ENCODE measurements at regions not wholly inside any gene's neighbourhood (a gene's known extent, or its start where the extent isn't known, plus 50 kb on each side); places are given as distances from the start of the nearest gene placed in this dataset.
"Not testable (repeated sequence)": the region's sequence is repeated elsewhere in the genome, so short reads cannot be mapped to it uniquely, and the experiment has no call there.

DNA sequence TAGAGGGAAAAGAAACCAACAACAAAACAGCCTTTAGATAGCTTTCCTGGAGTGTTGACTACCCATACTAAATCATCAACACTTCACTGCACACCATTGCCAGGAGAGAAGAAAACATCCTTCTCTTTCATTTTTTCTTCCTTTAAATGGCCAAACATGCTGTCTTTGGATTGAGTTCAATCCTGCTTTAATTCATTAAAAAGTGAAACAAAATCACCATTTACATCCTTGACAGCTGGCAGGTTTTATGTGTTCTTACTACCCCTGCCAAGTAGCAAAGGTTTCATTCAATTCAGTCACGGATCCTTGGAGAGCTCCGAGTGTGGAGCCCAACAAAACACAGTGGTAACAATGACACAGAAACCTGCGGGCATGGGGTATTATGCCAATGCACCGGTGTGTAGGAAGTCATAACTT, 568.3 kb downstream of the ANKRD50 start:
- no peak for DNase-seq

DNA sequence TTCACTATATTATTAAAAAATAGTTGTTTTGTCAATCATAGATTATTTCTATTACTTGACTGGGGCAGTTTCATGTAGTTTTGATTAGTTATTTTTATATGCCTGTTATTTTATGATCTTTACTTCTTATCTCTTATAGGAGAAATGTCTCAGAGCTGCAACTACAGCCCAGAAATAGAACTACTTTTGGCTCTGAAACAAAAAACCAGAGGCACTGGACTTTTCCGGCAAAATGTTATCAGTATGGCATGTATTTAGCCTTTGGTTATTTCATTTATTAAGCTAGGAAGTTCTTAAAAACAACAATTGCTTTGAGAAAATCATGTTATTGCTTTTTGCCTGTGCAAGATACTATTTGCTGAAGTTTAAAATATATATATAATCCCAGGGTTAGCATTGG, 566.5 kb downstream of the ANKRD50 start:
- DNase-seq: no peak

DNA sequence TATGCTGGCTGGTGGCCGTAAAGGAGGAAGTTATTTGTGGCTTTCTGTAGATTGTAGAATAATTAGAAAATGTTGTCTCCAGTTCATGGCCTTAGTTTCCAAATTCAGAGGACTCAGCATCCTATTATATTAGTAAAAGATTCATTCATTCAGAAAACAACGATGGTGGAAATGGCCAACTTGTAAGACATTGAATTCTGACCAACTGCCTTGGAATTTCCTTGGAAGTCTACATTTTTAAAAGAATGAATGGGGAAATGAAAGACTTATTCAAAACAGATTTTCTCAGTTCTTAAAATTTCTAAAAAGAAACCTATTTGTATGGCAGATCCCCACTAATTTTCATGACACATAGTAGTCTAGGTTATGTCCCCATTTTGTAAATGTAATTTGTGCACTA, 561.5 kb downstream of the ANKRD50 start:
- no peak for DNase-seq

DNA sequence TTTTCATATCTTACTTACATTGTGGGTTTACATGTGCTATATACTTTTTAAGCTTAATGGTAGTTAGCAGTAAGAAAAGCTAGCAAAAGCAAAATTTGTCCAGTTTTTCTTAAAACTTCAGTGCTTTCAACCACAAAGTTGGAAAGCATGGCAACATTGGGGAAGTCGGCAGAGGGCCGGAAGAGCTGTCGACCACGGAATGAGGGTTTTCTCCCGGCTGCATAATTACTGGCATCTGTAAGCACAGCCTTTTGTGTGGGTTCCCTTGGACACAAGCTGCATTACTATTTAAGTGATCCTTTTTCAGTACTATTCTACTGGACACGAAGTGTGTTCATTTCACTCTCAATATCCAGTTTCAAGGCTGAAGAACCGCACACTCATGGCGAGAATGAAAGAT, 560.4 kb downstream of the ANKRD50 start:
- DNase-seq: no peak

DNA sequence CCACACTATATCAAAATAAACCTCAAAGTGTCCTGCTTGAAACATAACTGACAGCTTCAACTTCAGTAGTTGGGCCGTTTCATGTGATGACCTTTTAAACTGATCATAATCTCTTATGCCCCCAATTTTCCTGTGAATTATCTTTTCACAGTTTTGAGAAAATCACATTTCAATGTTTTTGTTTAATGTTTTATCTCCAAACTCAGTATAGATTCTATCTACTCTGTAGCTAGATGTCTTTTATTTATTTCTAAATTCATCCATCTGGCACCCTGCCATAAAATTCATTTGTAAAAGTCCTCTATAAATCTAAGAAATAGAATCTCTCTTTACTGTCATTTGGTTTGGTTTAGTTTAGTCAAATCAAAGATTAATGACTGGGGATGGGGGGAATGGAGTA, 557.3 kb downstream of the ANKRD50 start:
- no peak for DNase-seq

DNA sequence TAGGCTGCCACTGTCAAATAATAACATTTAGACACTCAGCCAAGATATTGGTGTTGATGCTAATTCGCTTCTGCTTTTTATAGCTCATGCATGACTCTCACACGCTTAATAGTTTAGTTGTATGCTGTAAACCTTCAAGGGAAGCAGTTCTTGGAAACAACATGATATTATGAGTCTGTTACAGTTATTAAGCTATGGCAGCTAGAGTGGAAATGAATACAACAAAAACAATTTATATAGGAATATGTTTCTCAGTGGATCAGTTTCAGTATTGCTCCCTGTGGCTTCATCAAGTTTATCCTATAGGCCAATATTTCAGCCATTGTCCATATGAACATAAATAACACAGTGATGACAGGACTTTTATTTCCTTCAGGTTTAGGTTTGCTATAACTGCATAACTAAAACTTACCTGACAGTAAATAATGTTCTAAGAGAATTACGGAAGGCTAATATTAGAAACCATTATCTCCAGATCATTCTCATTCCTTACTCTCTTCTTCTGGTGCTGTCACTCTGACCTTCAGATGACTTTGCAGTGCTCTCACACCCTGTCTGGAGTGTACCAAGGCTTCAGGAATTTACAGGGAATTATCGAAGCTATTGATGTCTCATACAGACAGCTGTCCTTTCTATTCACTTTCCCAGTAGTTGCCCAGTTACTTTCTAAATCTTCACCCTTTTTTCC, 555.0 kb downstream of the ANKRD50 start:
- no peak for DNase-seq

DNA sequence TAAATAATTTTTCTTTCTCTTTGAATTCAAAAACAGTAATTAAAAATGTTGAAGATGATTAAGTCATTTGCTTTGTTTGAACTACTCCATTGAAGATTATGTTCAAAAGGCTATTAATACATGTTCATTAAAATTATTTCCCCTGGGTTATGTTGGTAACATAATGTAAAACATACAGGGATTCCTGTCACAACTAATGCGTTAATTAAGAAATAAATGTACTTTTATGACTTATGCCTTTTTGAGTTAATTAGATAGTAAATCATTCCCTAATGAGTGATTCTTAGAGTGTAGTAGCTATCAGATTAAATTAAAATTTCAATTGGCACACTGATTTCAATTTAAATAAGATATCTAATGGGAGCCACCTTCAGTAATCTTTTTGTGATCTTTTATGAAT, 549.1 kb downstream of the ANKRD50 start:
- no peak for DNase-seq

DNA sequence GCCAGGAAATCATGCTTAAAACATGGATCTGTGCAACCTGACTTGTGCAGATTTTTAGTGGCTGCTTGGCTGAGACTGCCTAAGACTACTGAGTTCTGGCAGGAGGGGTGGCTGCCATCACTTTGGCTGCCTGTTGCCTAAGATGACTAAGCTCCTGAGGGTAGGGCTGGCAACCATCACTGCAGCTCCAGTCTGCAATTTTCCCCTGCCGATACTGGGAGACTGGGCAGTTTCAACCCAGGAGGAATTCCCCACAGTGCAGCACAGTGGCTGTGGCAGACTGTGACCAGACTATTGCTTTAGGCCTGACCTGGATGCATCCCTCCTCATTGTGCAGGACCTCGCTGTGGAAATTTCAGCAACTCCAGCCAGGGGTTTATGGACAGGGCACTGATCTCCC, 544.9 kb downstream of the ANKRD50 start:
- no peak for DNase-seq

DNA sequence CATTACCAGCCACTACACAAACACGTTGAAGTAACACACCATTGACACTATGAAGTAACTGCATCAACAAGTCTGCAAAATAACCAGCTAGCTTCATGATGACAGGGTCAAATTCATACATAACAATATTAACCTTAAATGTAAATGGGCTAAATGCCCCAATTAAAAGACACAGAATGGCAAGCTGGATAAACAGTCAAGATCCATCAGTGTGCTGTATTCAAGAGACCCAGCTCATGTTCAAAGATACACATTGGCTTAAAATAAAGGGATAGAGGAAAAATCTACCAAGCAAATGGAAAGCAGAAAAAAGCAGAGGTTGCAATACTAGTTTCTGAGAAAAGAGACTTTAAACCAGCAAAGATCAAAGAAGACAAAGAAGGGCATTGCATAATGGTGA, 543.0 kb downstream of the ANKRD50 start:
- not testable (repeated sequence) for DNase-seq

DNA sequence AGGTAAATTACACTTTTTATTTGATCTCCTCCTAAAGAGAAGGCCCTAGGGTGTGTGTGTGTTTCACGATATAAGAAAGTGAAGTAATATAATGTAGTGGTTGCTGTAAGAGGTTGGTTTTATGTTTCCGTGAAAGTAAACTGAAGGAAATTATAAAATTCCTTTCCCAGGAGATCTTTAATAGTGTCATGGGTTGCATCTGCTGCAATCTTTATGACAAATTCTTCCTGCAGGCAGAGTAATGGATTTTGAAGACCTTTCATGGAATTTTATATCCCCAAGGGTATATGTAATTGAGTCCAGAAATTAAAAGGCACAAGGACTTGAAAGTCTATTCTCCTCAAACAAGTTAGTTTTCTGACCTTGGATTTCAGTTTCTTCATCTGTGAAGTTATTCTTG, 538.6 kb downstream of the ANKRD50 start:
- DNase-seq: no peak

DNA sequence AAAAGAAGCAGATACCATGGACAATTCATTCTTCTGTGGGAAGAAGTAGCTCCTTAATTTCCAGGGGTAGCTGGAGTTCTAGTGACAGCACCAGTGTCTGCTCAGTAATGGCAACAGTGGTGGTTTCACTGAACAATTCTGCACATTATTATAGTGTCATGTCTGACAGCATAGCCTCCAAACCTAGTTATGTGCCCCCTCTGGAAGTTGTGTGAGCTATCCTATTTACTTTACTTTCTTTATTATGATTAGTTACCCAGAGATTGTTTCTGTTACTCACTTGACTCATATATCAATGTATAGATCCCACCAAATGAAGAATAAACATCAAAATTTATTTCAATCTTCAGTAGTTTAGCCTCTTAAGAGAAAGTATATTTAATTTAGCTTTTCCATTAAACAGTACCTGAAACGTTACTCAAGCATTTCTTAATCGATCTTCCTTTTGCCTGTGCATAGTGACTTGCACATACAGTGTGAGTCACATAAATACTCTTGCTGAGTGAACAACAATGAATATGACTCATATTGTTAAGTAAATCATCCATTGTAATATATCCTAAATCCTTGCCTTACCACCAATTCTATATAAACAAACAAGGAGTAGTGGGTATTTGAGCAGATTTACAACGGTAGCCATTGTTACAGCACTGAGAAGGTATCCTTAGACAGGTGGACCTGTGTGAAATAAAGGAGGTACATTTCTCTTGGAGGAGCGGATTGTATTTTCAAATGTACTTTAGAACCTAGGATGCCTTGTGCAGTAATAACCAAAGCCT, 534.7 kb downstream of the ANKRD50 start:
- DNase-seq: no peak

DNA sequence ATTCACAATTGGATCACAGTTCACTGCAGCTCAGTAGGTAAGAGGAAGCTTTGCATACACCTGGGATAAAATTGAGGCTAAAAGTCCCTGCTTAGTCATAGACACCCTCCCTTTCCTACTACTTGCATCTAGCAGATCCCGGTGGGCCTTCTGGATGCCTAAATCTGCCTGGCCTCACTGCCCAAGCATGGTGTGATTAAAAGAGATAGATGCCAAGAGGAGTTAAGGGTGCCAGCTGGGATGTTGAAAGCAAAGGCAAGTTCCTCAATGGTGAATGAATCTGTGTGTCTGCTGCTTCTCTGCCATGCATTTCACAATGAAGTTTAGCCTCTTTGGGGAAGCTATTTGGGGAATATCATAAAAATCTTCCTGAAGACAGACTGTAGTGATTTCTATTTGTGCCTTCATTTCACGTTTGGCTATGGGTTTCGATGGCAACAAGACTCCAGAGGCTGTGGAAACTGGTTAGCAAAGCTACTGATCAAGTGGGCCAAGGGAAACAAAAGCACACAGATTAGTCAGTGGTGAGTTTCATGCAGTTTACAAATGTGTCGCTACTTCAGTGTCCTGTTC, 534.0 kb downstream of the ANKRD50 start:
- no peak for DNase-seq

DNA sequence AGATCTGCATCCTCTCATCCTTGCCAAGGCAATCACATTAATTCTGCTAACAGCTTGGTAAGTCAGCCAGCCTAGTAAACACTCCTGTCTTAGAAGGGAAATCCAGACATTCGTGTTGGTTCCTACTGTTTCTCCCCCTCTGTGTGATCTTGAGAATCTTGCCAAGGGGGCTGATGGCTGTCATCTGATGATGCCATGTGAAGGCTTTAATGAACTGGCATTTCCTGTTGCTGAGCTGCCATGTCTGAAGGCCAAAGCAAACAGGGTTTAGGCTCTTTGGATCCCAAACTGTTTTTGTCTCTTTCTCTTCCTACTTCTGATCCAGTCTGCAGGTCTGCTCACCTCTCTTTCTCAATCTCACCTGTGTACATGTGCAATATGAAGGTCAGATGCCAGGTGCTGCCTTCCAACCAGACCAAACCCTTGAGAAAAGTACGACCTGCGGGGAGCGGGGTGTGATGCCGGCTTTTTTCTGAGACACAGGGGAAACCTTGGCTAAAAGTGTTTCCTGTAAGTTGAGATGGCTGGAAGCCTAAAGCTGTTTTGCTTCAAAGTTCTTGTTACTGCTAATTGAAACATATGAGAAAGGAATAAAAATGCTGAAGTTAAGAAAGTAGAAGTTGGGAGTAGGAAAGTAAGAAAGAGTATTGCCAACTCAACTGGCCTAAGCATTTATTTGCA, 532.9 kb downstream of the ANKRD50 start:
- no peak for DNase-seq

DNA sequence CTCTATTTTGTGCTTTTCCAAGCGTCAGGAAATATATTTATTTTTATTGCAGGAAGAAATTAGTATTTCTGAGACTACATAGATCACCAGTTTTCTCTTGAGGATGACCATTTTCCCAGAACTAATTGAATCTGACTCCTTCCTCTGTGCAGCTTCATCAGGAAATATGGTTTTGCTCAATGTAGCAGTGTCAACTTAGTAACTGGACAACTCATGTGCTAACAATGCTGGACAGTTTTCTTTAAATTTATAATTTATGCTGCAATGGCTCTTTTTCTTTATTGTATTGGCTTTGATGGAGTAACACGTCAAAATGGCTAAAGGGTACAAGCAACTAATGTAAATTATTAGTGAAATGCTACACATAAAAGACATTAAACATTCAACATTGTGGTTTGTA, 531.5 kb downstream of the ANKRD50 start:
- no peak for DNase-seq

DNA sequence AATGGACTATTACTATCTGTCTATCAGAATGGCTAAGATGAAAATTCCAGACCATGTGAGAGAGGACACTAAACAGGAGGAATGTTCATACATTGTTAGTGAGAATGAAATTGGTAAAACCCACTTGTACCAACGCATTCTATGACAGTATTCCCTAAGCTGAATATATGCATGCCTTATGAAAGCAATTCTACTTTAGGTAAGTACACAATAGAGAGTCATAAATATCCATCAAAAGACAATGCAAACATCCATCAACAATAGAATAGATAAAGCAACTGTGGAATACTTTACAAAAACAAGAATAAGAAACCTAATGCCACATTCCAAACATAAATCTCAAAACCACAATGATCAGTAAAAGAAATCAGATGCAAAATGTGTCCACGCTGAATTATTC, 529.3 kb downstream of the ANKRD50 start:
- DNase-seq: no peak

DNA sequence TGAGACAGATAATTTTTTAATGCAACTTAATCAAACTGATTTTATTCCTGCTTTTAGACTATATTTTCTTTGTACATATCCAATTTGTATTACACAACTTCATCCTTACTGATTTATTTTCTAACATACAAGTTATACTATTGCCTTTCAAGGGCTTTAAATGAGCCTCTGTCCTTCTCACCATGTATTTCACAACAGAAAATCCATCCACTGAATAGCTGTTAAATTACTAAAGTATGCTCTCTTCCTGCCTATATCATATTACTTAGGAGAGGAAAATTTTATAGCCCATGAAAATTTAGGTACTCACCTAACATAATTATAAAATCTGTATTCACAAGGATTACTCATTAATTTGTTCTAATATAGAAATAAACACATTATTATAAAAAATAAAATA, 528.6 kb downstream of the ANKRD50 start:
- no peak for DNase-seq

DNA sequence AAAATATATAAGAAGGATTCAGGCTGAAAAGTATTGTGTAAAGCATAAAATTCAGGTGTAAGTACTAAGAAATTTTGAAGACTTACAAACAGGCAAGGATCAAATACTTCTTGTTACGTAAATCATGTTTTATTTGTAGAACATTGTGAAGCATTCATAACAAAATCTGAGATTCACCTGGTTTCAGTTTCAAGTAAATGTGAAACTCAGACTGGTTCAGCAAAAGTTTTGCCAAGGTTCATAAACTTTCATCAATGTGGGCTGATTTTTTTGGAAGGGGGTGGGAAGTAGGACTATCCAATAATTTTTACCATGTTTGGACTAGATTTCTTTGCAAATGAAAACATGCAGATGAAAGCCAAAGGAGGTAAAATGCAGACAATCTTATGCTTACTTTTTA, 527.7 kb downstream of the ANKRD50 start:
- DNase-seq: no peak

DNA sequence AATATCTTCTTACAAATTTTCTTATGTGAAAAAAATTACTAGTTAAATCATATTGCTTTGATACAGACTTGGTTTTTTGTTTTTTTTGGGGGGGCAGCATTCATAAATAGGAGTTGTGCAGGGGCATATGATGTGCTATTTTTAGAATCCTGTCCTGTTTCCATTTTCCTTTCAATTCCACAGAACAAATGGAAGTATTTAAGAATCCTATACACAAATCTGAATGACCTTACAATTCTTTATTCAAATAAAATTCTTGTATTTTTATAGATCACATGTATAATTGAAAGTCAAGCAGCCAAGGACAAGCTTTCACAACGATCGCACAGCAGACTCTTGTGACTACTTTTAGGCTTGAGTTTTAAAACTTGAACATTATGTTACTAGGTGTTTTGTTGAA, 523.9 kb downstream of the ANKRD50 start:
- DNase-seq: no peak

DNA sequence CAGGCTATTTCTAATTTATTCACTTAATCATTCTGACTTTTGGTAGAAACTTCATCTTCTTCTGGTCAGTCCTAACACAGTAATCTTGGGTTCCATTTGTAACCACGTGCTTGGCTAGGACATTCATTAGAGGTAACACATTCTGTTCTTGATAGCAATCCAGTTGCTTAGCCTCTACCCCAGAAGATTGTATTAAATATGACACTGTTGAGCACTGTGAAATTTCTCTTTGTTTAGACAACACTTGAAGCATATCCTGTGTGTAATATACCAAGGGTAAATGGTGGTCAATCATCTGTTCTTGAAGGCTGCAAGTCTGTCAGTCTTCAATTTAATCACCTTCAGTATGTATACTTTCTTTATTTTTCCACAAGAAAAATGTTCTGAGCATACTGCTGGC, 523.0 kb downstream of the ANKRD50 start:
- no peak for DNase-seq

DNA sequence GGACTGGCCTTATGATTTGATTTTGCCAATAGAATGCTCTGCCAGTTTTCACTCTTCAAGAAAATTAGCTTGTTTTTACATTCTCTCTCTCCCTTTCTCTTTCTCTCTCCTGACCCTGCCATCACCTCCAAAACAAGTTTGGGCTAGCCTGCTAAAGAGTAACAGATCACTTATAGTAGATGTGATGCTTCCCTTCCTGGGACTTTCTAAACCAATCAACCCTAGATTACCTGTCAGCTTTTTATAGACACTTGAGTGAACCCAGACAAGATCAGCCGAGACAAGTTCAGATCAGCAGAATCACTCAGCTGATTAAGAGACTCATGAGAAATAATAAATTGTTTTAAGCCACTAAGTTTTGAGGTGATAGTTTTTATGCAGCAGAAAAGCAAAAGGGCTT, 521.2 kb downstream of the ANKRD50 start:
- DNase-seq: no peak

DNA sequence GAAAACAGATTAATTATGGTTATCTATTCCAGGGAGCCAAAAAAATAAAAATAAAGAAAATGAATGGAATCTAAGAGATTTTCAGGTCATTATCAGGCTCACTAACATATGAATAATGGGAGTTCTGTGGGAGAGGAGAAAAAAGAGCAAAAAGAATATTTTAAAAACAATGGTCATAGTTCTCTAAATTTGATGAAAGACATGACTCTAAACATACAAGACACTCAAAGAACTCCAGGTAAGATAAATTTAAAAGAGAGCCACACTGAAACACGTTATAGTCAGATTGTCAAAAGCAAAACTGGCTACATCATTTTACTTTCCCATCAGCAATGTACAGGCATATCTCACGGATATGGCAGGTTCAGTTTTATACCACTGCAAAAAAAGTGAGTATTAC, 520.0 kb downstream of the ANKRD50 start:
- DNase-seq: no peak

DNA sequence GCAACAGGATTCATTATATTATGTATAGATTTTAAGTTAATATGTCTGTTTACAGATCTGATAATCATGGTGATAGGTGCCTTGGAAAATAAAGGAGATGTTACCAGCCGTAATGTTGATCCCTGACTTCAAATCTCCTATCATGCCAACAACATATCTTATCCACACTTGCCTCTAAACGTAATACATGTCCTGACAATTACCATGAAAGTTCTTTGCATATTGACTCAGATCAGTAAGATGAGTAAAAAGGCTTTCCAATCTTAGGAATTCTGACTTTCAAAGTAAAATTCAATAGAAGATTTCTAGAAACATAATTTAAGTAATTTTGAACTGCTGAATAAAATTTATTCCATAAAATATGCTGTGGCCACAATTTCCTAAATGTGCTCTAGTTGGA, 513.3 kb downstream of the ANKRD50 start:
- no peak for DNase-seq

DNA sequence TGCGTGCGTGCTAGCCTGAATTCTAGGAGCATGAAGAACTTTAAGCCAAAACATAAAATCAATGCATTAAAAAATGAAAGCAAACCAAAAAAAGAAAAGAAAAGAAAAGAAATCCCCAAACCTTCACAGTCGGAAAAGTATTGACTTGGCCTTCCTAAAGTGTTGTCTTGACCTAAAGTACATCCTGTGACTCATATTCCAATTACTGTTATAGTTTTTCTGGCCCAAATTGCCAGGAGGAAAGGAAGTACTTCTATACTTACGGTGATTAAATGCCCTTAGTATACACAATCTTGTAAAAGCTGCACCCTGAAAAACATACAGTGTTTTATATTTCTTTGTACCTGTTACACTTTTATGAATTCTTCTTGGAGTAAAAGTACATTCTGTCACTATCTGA, 512.8 kb downstream of the ANKRD50 start:
- no peak for DNase-seq

DNA sequence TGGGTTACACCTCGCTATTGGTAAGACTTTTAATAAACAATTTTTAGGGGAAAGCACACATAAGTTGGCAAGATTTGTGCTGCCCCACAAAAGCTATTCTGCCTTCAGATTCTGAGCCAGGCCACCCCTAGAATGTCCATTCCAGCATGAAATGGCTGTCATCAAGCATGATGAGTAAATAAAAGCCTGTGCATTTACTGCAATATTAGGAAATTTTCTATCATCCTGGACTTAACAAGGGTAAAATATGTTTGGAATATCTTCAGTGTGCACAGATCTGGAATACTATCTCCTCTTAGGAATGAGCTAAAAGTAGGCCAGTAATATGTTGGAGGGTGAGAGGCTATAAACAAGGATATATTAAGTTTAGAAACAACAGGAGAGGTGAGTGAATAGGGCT, 510.9 kb downstream of the ANKRD50 start:
- no peak for DNase-seq

Data from NCI-H510A treated with DMSO at 0.1 percent for 48 hours (cell line).